ENCODE measurements at regions not wholly inside any gene's neighbourhood (a gene's known extent, or its start where the extent isn't known, plus 50 kb on each side); places are given as distances from the start of the nearest gene placed in this dataset.

DNA sequence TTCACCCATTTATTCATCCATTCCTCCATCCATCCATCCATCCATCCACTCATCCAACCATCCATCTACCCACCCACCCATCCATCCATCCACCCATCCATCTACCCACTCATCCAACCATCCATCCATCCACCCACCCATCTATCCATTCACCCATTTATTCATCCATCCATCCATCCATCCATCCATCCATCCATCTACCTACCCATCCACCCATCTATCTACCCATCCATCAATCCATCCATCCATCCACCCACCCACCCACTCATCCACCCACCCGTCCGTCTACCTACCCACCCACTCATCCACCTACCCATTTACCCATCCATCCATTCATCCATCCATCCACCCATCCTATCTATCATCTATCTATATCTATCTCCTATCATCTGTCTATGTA is 169.4 kb upstream of the SHH start:
- H3K4me2 ChIP-seq (replicated peaks; ENCODE audit: low read depth, low read length, poor library complexity, severe bottlenecking) = no peak overlapping the region
- no peaks in the 10 kb centered on the region for H3K79me2 ChIP-seq (ENCODE audit: control insufficient read depth, insufficient read depth, low read length)
- Mint-ChIP-seq H3K27me3 (no peaks in the 10 kb centered on the region), H3K4me3 (no peak overlapping the region), H3K27ac (no peak overlapping the region), H3K4me1 (no peaks in the 10 kb centered on the region), H3K9me3 (ENCODE audit: insufficient read depth) (no peaks in the 10 kb centered on the region)
- no peak overlapping the region for H3K4me3 ChIP-seq (ENCODE audit: control extremely low read depth in 1 of 5, extremely low read depth in 1 of 5, insufficient read depth in 1 of 5, low read depth in 2 of 5, low read length in 4 of 5)
- DNase-seq (no peak), ATAC-seq (ENCODE audit: low read depth) (no peak)
- H3K27ac ChIP-seq (ENCODE audit: low read length in 2 of 2) = no peak overlapping the region
- peaks cover 0 to 6% (median 0%) of the 10 kb centered on the region in 3 donors for H3K9me3 ChIP-seq (ENCODE audit: control extremely low read depth in 1 of 3, control insufficient read depth in 2 of 3, insufficient read depth in 1 of 3, low read length in 2 of 3)
- H3K4me1 ChIP-seq (ENCODE audit: control insufficient read depth in 2 of 2, insufficient read depth in 2 of 2, low read length in 2 of 2) = no peaks in the 10 kb centered on the region
- no peaks in the 10 kb centered on the region for H4K20me1 ChIP-seq (ENCODE audit: control insufficient read depth, insufficient read depth, low read length, poor library complexity, severe bottlenecking)
- no peak overlapping the region for H2AFZ ChIP-seq (ENCODE audit: insufficient read depth, low read depth, low read length, poor library complexity, severe bottlenecking)
- intact Hi-C loops (cut with micrococcal nuclease) = no loop called here
- no peaks in the 10 kb centered on the region for H3K27me3 ChIP-seq (replicated peaks in 1 of 4; ENCODE audit: control extremely low read depth in 1 of 4, control insufficient read depth in 3 of 4, insufficient read depth in 4 of 4, low read length in 3 of 4)
- CTCF ChIA-PET = no interaction called here
- POLR2A ChIA-PET = no interaction called here
- H3K36me3 ChIP-seq (replicated peaks in 1 of 2; ENCODE audit: control extremely low read depth in 1 of 2, control insufficient read depth in 1 of 2, extremely low read depth in 1 of 2, insufficient read depth in 2 of 2, low read length in 1 of 2) = no peaks in the 10 kb centered on the region
- TF ChIP-seq, protein P1, sequence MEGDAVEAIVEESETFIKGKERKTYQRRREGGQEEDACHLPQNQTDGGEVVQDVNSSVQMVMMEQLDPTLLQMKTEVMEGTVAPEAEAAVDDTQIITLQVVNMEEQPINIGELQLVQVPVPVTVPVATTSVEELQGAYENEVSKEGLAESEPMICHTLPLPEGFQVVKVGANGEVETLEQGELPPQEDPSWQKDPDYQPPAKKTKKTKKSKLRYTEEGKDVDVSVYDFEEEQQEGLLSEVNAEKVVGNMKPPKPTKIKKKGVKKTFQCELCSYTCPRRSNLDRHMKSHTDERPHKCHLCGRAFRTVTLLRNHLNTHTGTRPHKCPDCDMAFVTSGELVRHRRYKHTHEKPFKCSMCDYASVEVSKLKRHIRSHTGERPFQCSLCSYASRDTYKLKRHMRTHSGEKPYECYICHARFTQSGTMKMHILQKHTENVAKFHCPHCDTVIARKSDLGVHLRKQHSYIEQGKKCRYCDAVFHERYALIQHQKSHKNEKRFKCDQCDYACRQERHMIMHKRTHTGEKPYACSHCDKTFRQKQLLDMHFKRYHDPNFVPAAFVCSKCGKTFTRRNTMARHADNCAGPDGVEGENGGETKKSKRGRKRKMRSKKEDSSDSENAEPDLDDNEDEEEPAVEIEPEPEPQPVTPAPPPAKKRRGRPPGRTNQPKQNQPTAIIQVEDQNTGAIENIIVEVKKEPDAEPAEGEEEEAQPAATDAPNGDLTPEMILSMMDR (IDR thresholded peaks at IDR 0.05) = no peak
- no peak for TF ChIP-seq EZH2 (IDR thresholded peaks at IDR 0.05; ENCODE audit: borderline replicate concordance, insufficient read depth, low read depth, low read length, poor library complexity, severe bottlenecking)
- no peak overlapping the region for H3K9ac ChIP-seq (ENCODE audit: low read length)
- no CpG with 5 or more reads among the region's 2 CpGs for WGBS (ENCODE audit: insufficient coverage)

DNA sequence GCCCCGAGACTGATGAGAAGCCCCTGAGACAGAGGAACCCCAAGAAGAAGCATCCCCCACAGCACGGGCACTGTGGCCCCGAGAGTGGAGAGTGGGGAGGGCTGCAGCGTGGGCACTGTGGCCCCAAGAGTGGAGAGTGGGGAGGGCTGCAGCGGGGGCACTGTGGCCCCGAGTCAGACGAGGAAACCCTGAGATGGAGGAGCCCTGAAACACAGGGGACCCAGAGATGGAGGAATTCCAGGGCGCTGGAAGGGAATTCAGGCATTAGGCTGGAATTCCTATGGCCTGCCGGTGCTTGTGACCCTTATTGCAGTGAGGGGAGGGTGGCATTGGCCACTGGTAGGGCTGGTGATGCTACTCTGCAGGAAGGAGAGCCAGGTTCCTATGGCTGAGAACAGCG is 168.6 kb upstream of the SHH start:
- H3K27me3 Mint-ChIP-seq = no peaks in the 10 kb centered on the region
- H3K27ac Mint-ChIP-seq = no peak overlapping the region
- ATAC-seq (ENCODE audit: low read depth) (no peak), DNase-seq (no peak)
- Histone ChIP-seq H3K4me3 (ENCODE audit: control extremely low read depth in 1 of 5, extremely low read depth in 1 of 5, insufficient read depth in 1 of 5, low read depth in 2 of 5, low read length in 4 of 5) (no peak overlapping the region), H4K20me1 (ENCODE audit: control insufficient read depth, insufficient read depth, low read length, poor library complexity, severe bottlenecking) (no peaks in the 10 kb centered on the region), H3K9ac (ENCODE audit: low read length) (no peak overlapping the region), H3K36me3 (replicated peaks in 1 of 2; ENCODE audit: control extremely low read depth in 1 of 2, control insufficient read depth in 1 of 2, extremely low read depth in 1 of 2, insufficient read depth in 2 of 2, low read length in 1 of 2) (no peaks in the 10 kb centered on the region), H3K9me3 (ENCODE audit: control extremely low read depth in 1 of 3, control insufficient read depth in 2 of 3, insufficient read depth in 1 of 3, low read length in 2 of 3) (peaks cover 0 to 6% (median 0%) of the 10 kb centered on the region in 3 donors), H3K27me3 (replicated peaks in 1 of 4; ENCODE audit: control extremely low read depth in 1 of 4, control insufficient read depth in 3 of 4, insufficient read depth in 4 of 4, low read length in 3 of 4) (no peaks in the 10 kb centered on the region), H3K79me2 (ENCODE audit: control insufficient read depth, insufficient read depth, low read length) (no peaks in the 10 kb centered on the region), H3K4me1 (ENCODE audit: control insufficient read depth in 2 of 2, insufficient read depth in 2 of 2, low read length in 2 of 2) (no peaks in the 10 kb centered on the region), H3K27ac (ENCODE audit: low read length in 2 of 2) (no peak overlapping the region), H3K4me2 (replicated peaks; ENCODE audit: low read depth, low read length, poor library complexity, severe bottlenecking) (no peak overlapping the region), H2AFZ (ENCODE audit: insufficient read depth, low read depth, low read length, poor library complexity, severe bottlenecking) (no peak overlapping the region)
- CTCF ChIA-PET = no interaction called here
- TF ChIP-seq, protein P1 (IDR thresholded peaks at IDR 0.05) = no peak
- no peak for TF ChIP-seq EZH2 (IDR thresholded peaks at IDR 0.05; ENCODE audit: borderline replicate concordance, insufficient read depth, low read depth, low read length, poor library complexity, severe bottlenecking)
- H3K9me3 Mint-ChIP-seq (ENCODE audit: insufficient read depth) = no peaks in the 10 kb centered on the region
- WGBS (ENCODE audit: insufficient coverage) = 83% methylated on average over 9 of the region's 10 CpGs
- POLR2A ChIA-PET = no interaction called here
- H3K4me3 Mint-ChIP-seq = no peak overlapping the region
- no peaks in the 10 kb centered on the region for H3K4me1 Mint-ChIP-seq
- intact Hi-C loops (cut with micrococcal nuclease) = no loop called here

Measured in B cell (primary cell).